Tibial artery (tissue), 4 donors: ENCODE measurements at regions not wholly inside any gene's neighbourhood (a gene's known extent, or its start where the extent isn't known, plus 50 kb on each side); places are given as distances from the start of the nearest gene placed in this dataset.

Experiments
- DNase-seq, 2 donors: peaks; one replicate each; pipeline ENCODE4 v3.0.0-alpha.2; 2019
- H3K27ac ChIP-seq, 2 donors: fragments of 200-600 bp; sonication (generic) in 1 of 2; 1 replicate in 1 of 2; 2 replicates in 1 of 2; pipeline ENCODE4 v1.5.1; 2018 to 2019; ENCODE audit warnings: mild to moderate bottlenecking in 1 of 2
- H3K27me3 ChIP-seq, 2 donors: fragments of 200-600 bp; sonication (generic) in 1 of 2; one replicate each; pipeline versions ENCODE4 v1.5.1 to v1.6.0; 2016 to 2019
- H3K36me3 ChIP-seq, 3 donors: fragments of 200-600 bp; sonication (generic) in 2 of 3; one replicate each; pipeline ENCODE4 v1.5.1; 2016 to 2019; ENCODE audit warnings: mild to moderate bottlenecking in 2 of 3
- H3K4me1 ChIP-seq, 4 donors: fragments of 200-600 bp; sonication (generic) in 2 of 4; 1 replicate in 3 of 4; 2 replicates in 1 of 4; pipeline ENCODE4 v1.5.1; 2016 to 2019
- H3K4me3 ChIP-seq, 2 donors: fragments of 200-600 bp; sonication (generic) in 1 of 2; 1 replicate in 1 of 2; 2 replicates in 1 of 2; pipeline ENCODE4 v1.5.1; 2018 to 2019; ENCODE audit warnings: mild to moderate bottlenecking in 2 of 2
- H3K9me3 ChIP-seq, 3 donors: fragments of 200-600 bp; sonication (generic) in 1 of 3; one replicate each; pipeline ENCODE4 v1.5.1; 2016 to 2019
- CTCF ChIP-seq, 2 experiments: fragments of 200-600 bp in 1 of 2; fragments of 450-650 bp in 1 of 2; IDR thresholded peaks; one replicate each; pipeline ENCODE4 v1.5.1; 2017 to 2019; ENCODE audit warnings: antibody characterized with exemption in 2 of 2, mild to moderate bottlenecking in 1 of 2, moderate library complexity in 1 of 2
- intact Hi-C: fragments of 100-400 bp; cut with DNase I; formaldehyde crosslinking; loops from one replicate; pipeline ENCODE4 v1.15.0; 2023; ENCODE audit warnings: low total_unique reads

- Histone ChIP-seq H3K4me1 (no peaks in the 10 kb centered on the region), H3K4me3 (no peak overlapping the region), H3K27ac (no peak overlapping the region), H3K36me3 (no peaks in the 10 kb centered on the region), H3K9me3 (no peaks in the 10 kb centered on the region), H3K27me3 (no peaks in the 10 kb centered on the region)
- intact Hi-C loops: no loop called here
- no peak for TF ChIP-seq CTCF (IDR thresholded peaks at IDR 0.05)
- no peak for DNase-seq
These were observed 219.0 kb downstream of the SPTSSA start for GRCh38 chr14:34243001-34243400.

- intact Hi-C loops: no loop called here
- Histone ChIP-seq H3K4me1 (peaks cover 0 to 2% (median under 1%) of the 10 kb centered on the region in 4 donors), H3K4me3 (no peak overlapping the region), H3K36me3 (no peaks in the 10 kb centered on the region), H3K27ac (no peak overlapping the region), H3K9me3 (no peaks in the 10 kb centered on the region), H3K27me3 (no peaks in the 10 kb centered on the region)
- TF ChIP-seq CTCF (IDR thresholded peaks at IDR 0.05): no peak
- no peak for DNase-seq
These were observed 220.8 kb downstream of the SPTSSA start for GRCh38 chr14:34241185-34241711.

- DNase-seq: no peak
- Histone ChIP-seq H3K36me3 (no peaks in the 10 kb centered on the region), H3K4me3 (no peak overlapping the region), H3K27me3 (no peaks in the 10 kb centered on the region), H3K9me3 (no peaks in the 10 kb centered on the region), H3K4me1 (peaks cover 0 to 28% (median 6%) of the 10 kb centered on the region in 4 donors), H3K27ac (no peak overlapping the region)
- intact Hi-C loops: no loop called here
- TF ChIP-seq CTCF (IDR thresholded peaks at IDR 0.05): no peak
These were observed 223.4 kb downstream of the SPTSSA start for GRCh38 chr14:34238610-34239009.

GRCh38 chr14:34237677-34238076, 224.4 kb downstream of the SPTSSA start:
- no peaks in the 10 kb centered on the region for H3K9me3 ChIP-seq

GRCh38 chr14:34237081-34237480, 225.0 kb downstream of the SPTSSA start:
- no peak for TF ChIP-seq CTCF (IDR thresholded peaks at IDR 0.05)
- DNase-seq: no peak
- no peaks in the 10 kb centered on the region for H3K9me3 ChIP-seq
- no peaks in the 10 kb centered on the region for H3K36me3 ChIP-seq
- H3K4me3 ChIP-seq: no peak overlapping the region
- H3K27ac ChIP-seq: no peak overlapping the region
- no peaks in the 10 kb centered on the region for H3K27me3 ChIP-seq
- H3K4me1 ChIP-seq: peaks cover 0 to 36% (median 11%) of the 10 kb centered on the region in 4 donors
- intact Hi-C loops: no loop called here

More at GRCh38 chr14:34237677-34238076, 224.4 kb downstream of the SPTSSA start:
- Histone ChIP-seq H3K4me1 (peaks cover 0 to 36% (median 10%) of the 10 kb centered on the region in 4 donors), H3K27me3 (no peaks in the 10 kb centered on the region), H3K4me3 (no peak overlapping the region), H3K36me3 (no peaks in the 10 kb centered on the region), H3K27ac (no peak overlapping the region)
- TF ChIP-seq CTCF (IDR thresholded peaks at IDR 0.05): no peak
- no peak for DNase-seq
- intact Hi-C loops: no loop called here
